GM12878 (cell line): ENCODE measurements at regions not wholly inside any gene's neighbourhood (a gene's known extent, or its start where the extent isn't known, plus 50 kb on each side); places are given as distances from the start of the nearest gene placed in this dataset.

Source experiments
- ATAC-seq: fragments of 200-7000 bp; cut with Tn5 transposase; 3 replicates; pipeline ENCODE4 v1.9.1; 2020; ENCODE audit warnings: mild to moderate bottlenecking, moderate library complexity
- BruUV-seq: library from RNA; stranded (reverse); fragments of 400-500 nt; replicated peaks from 2 replicates; lab custom pipeline; 2021; lab: Mats Ljungman, UMichigan
- CTCF ChIA-PET: fragments of 300-600 bp; sonication (Branson Sonifier 250); formaldehyde crosslinking; extraction: SDS; loops from one replicate; lab custom pipeline; 2021; ENCODE audit warnings: inconsistent platforms; lab: Yijun Ruan, JAX
- POLR2A ChIA-PET: fragments of 350-600 bp; formaldehyde crosslinking; extraction: SDS; loops from one replicate; lab custom pipeline; 2021; ENCODE audit warnings: inconsistent platforms; lab: Charles Lee
- RAD21 ChIA-PET: fragments of 300-600 bp; sonication (Branson Sonifier 250); formaldehyde crosslinking; loops from one replicate; lab custom pipeline; 2023; ENCODE audit warnings: antibody characterized with exemption; ENCODE audit not compliant: unreplicated experiment; lab: Charles Lee
- SMC1A ChIA-PET: fragments of 300-600 bp; sonication (Branson Sonifier 250); formaldehyde crosslinking; loops from one replicate; lab custom pipeline; 2023; ENCODE audit not compliant: unreplicated experiment, uncharacterized antibody; lab: Charles Lee
- DNase-seq: peaks from one replicate; pipeline ENCODE4 v3.0.0-alpha.2; 2011; ENCODE audit warnings: low read depth, low spot score
- FAIRE-seq: peaks from 3 replicates; lab custom pipeline; 2011; peaks lifted over from hg19 to GRCh38; lab: Jason Lieb, UNC
- H2AFZ ChIP-seq: 2 replicates; pipeline ENCODE4 v1.6.0; 2011; ENCODE audit warnings: low read depth, low read length, control low read depth; ENCODE audit not compliant: control insufficient read depth
- H3K27ac ChIP-seq: 2 replicates; pipeline ENCODE4 v1.5.1; 2011; ENCODE audit warnings: control low read depth; ENCODE audit not compliant: control insufficient read depth, insufficient read depth
- H3K27me3 ChIP-seq, 2 experiments: replicated peaks in 1 of 2; 2 replicates each; pipeline versions ENCODE4 v1.6.0 to v1.6.1; 2011; ENCODE audit warnings: low read length in 1 of 2; ENCODE audit not compliant: control insufficient read depth in 2 of 2, insufficient read depth in 2 of 2
- H3K36me3 ChIP-seq, 2 experiments: 2 replicates each; pipeline ENCODE4 v1.5.1; 2011; ENCODE audit warnings: low read length in 1 of 2; ENCODE audit not compliant: control insufficient read depth in 2 of 2, insufficient read depth in 2 of 2
- H3K4me1 ChIP-seq: 2 replicates; pipeline ENCODE4 v1.6.1; 2011; ENCODE audit warnings: mild to moderate bottlenecking, low read length, moderate library complexity, mixed read lengths; ENCODE audit not compliant: control insufficient read depth, insufficient read depth
- H3K4me2 ChIP-seq: 2 replicates; pipeline ENCODE4 v1.6.0; 2011; ENCODE audit warnings: control low read depth; ENCODE audit not compliant: control insufficient read depth, insufficient read depth
- H3K4me3 ChIP-seq: fragments of 200-600 bp; sonication (generic); 2 replicates; pipeline ENCODE4 v1.5.1; 2016
- H3K79me2 ChIP-seq: 2 replicates; pipeline ENCODE4 v1.6.0; 2011; ENCODE audit warnings: low read length; ENCODE audit not compliant: control insufficient read depth, insufficient read depth
- H3K9ac ChIP-seq: 2 replicates; pipeline ENCODE4 v1.8.0; 2011; ENCODE audit warnings: low read length, control low read depth, mixed read lengths; ENCODE audit not compliant: control insufficient read depth, insufficient read depth
- H3K9me3 ChIP-seq: replicated peaks from 3 replicates; pipeline ENCODE4 v1.5.1; 2011; ENCODE audit warnings: mild to moderate bottlenecking, low read length; ENCODE audit not compliant: control insufficient read depth, insufficient read depth
- H4K20me1 ChIP-seq: 2 replicates; pipeline ENCODE4 v1.6.0; 2011; ENCODE audit not compliant: control insufficient read depth, insufficient read depth
- CBFB ChIP-seq: IDR thresholded peaks from 2 replicates; pipeline ENCODE4 v1.6.1; 2016; ENCODE audit warnings: antibody characterized with exemption, low read depth
- CBX5 ChIP-seq: sonication (generic); IDR thresholded peaks from 2 replicates; pipeline ENCODE4 v1.6.1; 2016; ENCODE audit warnings: low read depth, moderate library complexity, mild to moderate bottlenecking, inconsistent platforms
- HDGF ChIP-seq: fragments of 450-650 bp; IDR thresholded peaks from 2 replicates; pipeline ENCODE4 v1.6.1; 2016; ENCODE audit warnings: antibody characterized with exemption
- MEF2A ChIP-seq: IDR thresholded peaks from 2 replicates; pipeline ENCODE4 v1.6.1; 2011; ENCODE audit warnings: low read depth, mild to moderate bottlenecking, low read length, moderate library complexity; ENCODE audit not compliant: insufficient read depth
- MTA2 ChIP-seq: fragments of 450-650 bp; IDR thresholded peaks from 2 replicates; pipeline ENCODE4 v1.6.1; 2016; ENCODE audit warnings: low read depth, mild to moderate bottlenecking, moderate library complexity
- NR2C2 ChIP-seq: IDR thresholded peaks from 2 replicates; pipeline ENCODE4 v1.6.1; 2011; ENCODE audit warnings: borderline replicate concordance, low read depth; ENCODE audit not compliant: control insufficient read depth, insufficient read length
- NR2F1 ChIP-seq: fragments of 450-650 bp; conservative IDR thresholded peaks from 2 replicates; pipeline ENCODE4 v1.6.1; 2017; ENCODE audit warnings: mild to moderate bottlenecking
- PML ChIP-seq: IDR thresholded peaks from 2 replicates; pipeline ENCODE4 v1.6.1; 2012; ENCODE audit warnings: low read length, inconsistent platforms
- RELB ChIP-seq: fragments of 450-650 bp; IDR thresholded peaks from 2 replicates; pipeline ENCODE4 v1.6.1; 2017; ENCODE audit warnings: low read depth, mild to moderate bottlenecking, moderate library complexity
- RUNX3 ChIP-seq: IDR thresholded peaks from 2 replicates; pipeline ENCODE4 v1.6.1; 2012; ENCODE audit warnings: low read length, inconsistent platforms
- SMAD1 ChIP-seq: fragments of 450-650 bp; IDR thresholded peaks from 2 replicates; pipeline ENCODE4 v1.6.1; 2018; ENCODE audit warnings: mild to moderate bottlenecking, low read depth; ENCODE audit not compliant: partially characterized antibody
- SMARCA5 ChIP-seq: fragments of 450-650 bp; IDR thresholded peaks from 2 replicates; pipeline ENCODE4 v1.6.1; 2017; ENCODE audit warnings: mild to moderate bottlenecking
- ZNF24 ChIP-seq: fragments of 450-650 bp; IDR thresholded peaks from 2 replicates; pipeline ENCODE4 v1.6.1; 2017; ENCODE audit warnings: antibody characterized with exemption, mild to moderate bottlenecking
- WGBS: methylation state at CpG from one replicate; pipeline ENCODE4 v1.1.6; 2016; ENCODE audit warnings: low lambda C conversion rate; ENCODE audit not compliant: insufficient replicate concordance, insufficient coverage; ENCODE audit errors: missing lambda C conversion rate; 5-methylcytosine and 5-hydroxymethylcytosine counted together
- in situ Hi-C: fragments of 300-500 bp; cut with MboI; formaldehyde crosslinking; loops from 9 replicates; pipeline ENCODE4 v1.14.3; 2018; ENCODE audit warnings: mixed read lengths
- intact Hi-C: fragments of 100-400 bp; cut with micrococcal nuclease; formaldehyde crosslinking; loops from one replicate; pipeline ENCODE4 v1.14.2; 2022; ENCODE audit not compliant: unreplicated experiment
- TF ChIP-seq, protein P1 (sequence below): fragments of 450-650 bp; IDR thresholded peaks from 2 replicates; pipeline ENCODE4 v1.6.1; 2016; ENCODE audit warnings: mild to moderate bottlenecking
- TF ChIP-seq, protein P2 (sequence below): IDR thresholded peaks from 2 replicates; pipeline ENCODE4 v1.6.1; 2011; ENCODE audit warnings: low read depth, mild to moderate bottlenecking, low read length, moderate library complexity, borderline replicate concordance; ENCODE audit errors: extremely low read depth
- TF ChIP-seq, protein P3 (sequence below): fragments of 450-650 bp; IDR thresholded peaks from 2 replicates; pipeline ENCODE4 v1.6.1; 2017; ENCODE audit warnings: mild to moderate bottlenecking, low read depth, inconsistent platforms; ENCODE audit not compliant: poor library complexity, severe bottlenecking
- TF ChIP-seq, protein P4 (sequence below): fragments of 450-650 bp; IDR thresholded peaks from 2 replicates; pipeline ENCODE4 v1.6.1; 2016; ENCODE audit warnings: mild to moderate bottlenecking
- TF ChIP-seq, protein P5 (sequence below): fragments of 450-650 bp; IDR thresholded peaks from 2 replicates; pipeline ENCODE4 v1.6.1; 2017; ENCODE audit warnings: mild to moderate bottlenecking

DNA sequence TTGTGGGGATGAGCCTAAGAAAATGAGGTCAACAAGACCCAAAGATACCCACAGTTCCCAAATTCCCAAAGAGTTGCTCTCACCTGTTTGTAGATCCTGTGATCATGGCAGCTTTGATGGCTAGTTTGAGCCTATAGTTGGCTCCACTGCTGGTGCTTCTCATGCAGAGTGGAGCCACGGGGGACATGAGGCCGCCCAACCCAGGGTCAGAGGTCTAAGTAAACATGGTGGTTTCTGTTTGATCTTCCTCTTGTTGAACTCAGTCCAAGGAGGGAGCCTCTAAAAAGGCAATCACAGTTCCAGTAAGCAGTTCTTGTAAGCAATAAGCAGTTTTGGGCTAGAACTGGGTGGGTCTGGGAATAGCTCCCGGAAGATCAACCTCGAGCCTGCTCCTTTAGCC lies 125.6 kb upstream of the DHRS4 start (continued):
- TF ChIP-seq NR2C2 (no peak), CBX5 (no peak), ZNF24 (no peak), SMAD1 (no peak), NR2F1 (no peak), RUNX3 (no peak), CBFB (no peak), MTA2 (no peak)
- TF ChIP-seq, protein P1, sequence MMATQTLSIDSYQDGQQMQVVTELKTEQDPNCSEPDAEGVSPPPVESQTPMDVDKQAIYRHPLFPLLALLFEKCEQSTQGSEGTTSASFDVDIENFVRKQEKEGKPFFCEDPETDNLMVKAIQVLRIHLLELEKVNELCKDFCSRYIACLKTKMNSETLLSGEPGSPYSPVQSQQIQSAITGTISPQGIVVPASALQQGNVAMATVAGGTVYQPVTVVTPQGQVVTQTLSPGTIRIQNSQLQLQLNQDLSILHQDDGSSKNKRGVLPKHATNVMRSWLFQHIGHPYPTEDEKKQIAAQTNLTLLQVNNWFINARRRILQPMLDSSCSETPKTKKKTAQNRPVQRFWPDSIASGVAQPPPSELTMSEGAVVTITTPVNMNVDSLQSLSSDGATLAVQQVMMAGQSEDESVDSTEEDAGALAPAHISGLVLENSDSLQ: no peak
- TF ChIP-seq, protein P2, sequence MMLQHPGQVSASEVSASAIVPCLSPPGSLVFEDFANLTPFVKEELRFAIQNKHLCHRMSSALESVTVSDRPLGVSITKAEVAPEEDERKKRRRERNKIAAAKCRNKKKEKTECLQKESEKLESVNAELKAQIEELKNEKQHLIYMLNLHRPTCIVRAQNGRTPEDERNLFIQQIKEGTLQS: no peak
- TF ChIP-seq, all 136 proteins: peak for 0

DNA sequence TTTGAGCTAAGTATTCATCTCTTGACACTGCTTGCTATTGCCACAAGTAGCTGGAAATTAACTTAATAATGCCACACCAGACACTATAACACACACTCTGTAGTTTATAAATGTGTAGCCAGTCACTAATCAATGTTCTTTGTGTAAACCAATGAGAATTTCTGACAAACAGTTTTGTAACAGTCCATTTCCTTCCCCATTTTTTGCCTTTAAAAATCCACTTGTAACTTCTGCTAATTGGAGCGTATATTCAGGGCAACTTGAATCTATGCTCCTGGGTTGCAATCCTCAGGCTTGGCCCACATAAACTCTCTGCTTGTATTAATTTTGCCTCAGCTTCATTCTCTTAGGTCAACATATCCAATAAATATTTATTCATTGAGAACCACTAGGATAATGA lies 125.0 kb upstream of the DHRS4 start:
- H3K79me2 ChIP-seq: no peaks in the 10 kb centered on the region
- WGBS: 0% methylated on average over 1 of the region's 1 CpG
- no peaks in the 10 kb centered on the region for H3K9me3 ChIP-seq
- CTCF ChIA-PET: no interaction called here
- no peaks in the 10 kb centered on the region for H4K20me1 ChIP-seq
- no peaks in the 10 kb centered on the region for H3K4me1 ChIP-seq
- no peak overlapping the region for H3K4me2 ChIP-seq
- no TSS peak for BruUV-seq
- ATAC-seq: no peak
- no peak for FAIRE-seq
- no peak overlapping the region for H2AFZ ChIP-seq
- SMC1A ChIA-PET: no interaction called here
- no peak overlapping the region for H3K9ac ChIP-seq
- intact Hi-C loops: no loop called here
- DNase-seq: no peak
- no peaks in the 10 kb centered on the region; a peak in 1 of 4 replicates for H3K27me3 ChIP-seq
- POLR2A ChIA-PET: no interaction called here
- H3K4me3 ChIP-seq: no peak overlapping the region
- RAD21 ChIA-PET: no interaction called here
- no peaks in the 10 kb centered on the region for H3K36me3 ChIP-seq
- in situ Hi-C loops: no loop called here
- no peak overlapping the region for H3K27ac ChIP-seq
- TF ChIP-seq HDGF (no peak), MEF2A (no peak), PML (no peak), RELB (no peak), SMARCA5 (no peak)
- TF ChIP-seq, protein P3, sequence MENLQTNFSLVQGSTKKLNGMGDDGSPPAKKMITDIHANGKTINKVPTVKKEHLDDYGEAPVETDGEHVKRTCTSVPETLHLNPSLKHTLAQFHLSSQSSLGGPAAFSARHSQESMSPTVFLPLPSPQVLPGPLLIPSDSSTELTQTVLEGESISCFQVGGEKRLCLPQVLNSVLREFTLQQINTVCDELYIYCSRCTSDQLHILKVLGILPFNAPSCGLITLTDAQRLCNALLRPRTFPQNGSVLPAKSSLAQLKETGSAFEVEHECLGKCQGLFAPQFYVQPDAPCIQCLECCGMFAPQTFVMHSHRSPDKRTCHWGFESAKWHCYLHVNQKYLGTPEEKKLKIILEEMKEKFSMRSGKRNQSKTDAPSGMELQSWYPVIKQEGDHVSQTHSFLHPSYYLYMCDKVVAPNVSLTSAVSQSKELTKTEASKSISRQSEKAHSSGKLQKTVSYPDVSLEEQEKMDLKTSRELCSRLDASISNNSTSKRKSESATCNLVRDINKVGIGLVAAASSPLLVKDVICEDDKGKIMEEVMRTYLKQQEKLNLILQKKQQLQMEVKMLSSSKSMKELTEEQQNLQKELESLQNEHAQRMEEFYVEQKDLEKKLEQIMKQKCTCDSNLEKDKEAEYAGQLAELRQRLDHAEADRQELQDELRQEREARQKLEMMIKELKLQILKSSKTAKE: no peak
- TF ChIP-seq, protein P4, sequence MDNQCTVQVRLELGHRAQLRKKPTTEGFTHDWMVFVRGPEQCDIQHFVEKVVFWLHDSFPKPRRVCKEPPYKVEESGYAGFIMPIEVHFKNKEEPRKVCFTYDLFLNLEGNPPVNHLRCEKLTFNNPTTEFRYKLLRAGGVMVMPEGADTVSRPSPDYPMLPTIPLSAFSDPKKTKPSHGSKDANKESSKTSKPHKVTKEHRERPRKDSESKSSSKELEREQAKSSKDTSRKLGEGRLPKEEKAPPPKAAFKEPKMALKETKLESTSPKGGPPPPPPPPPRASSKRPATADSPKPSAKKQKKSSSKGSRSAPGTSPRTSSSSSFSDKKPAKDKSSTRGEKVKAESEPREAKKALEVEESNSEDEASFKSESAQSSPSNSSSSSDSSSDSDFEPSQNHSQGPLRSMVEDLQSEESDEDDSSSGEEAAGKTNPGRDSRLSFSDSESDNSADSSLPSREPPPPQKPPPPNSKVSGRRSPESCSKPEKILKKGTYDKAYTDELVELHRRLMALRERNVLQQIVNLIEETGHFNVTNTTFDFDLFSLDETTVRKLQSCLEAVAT: no peak
- TF ChIP-seq, protein P5, sequence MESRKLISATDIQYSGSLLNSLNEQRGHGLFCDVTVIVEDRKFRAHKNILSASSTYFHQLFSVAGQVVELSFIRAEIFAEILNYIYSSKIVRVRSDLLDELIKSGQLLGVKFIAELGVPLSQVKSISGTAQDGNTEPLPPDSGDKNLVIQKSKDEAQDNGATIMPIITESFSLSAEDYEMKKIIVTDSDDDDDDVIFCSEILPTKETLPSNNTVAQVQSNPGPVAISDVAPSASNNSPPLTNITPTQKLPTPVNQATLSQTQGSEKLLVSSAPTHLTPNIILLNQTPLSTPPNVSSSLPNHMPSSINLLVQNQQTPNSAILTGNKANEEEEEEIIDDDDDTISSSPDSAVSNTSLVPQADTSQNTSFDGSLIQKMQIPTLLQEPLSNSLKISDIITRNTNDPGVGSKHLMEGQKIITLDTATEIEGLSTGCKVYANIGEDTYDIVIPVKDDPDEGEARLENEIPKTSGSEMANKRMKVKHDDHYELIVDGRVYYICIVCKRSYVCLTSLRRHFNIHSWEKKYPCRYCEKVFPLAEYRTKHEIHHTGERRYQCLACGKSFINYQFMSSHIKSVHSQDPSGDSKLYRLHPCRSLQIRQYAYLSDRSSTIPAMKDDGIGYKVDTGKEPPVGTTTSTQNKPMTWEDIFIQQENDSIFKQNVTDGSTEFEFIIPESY: no peak
